NCI-H345 treated with DMSO at 0.1 percent for 48 hours (cell line): ENCODE measurements at regions not wholly inside any gene's neighbourhood (a gene's known extent, or its start where the extent isn't known, plus 50 kb on each side); places are given as distances from the start of the nearest gene placed in this dataset.

Source experiments
- DNase-seq: peaks from one replicate; lab custom pipeline; 2025; ENCODE audit not compliant: unreplicated experiment; lab: John Stamatoyannopoulos, UW

DNA sequence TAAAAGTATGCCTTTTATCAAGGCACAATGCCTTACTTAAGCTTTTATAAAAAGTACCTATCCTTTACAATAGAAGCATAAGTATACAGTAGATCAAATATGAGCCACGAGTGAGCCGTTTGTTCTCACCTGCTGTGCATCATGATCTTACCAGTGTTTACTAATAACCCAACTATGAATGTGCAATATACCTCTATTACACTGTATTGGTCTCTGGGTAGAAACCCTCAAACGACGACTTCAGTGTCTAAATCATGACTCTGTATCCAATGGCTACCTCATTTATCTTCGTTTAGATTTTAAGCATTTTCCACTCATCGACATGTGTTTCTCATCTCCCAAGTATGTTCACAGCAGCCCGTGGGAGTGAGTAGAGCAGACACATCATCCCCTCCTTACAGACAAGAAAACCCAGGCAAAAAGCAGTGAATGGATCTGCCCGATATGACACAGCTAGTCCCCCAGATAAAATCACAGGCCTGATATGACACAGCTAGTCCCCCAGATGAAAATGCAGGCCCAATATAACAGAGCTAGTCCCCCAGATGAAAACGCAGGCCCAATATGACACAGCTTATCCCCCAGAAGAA lies 279.8 kb downstream of the TNS1 start:
- no peak for DNase-seq

GRCh38 chr2:217717646-217718045 lies 285.1 kb downstream of the TNS1 start:
- DNase-seq: no peak

DNA sequence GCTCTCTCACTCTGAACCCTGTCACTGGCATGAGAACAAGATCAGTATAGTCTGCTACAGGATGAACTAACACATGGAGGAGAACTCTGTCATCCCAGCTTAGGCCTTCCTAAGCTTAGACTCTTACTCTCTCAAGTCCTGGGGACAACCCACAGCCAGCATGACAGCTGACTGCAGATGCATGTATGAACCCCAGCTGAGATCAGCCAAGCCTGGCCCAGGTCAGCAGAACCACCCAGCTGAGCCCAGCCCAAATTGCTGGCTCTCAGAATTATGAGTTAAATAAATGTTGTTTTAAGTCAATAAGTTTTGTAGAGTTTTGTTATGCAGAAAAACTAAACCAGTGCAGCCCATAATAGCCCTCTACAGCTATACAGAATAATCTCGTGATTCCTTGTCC lies 287.3 kb downstream of the TNS1 start:
- DNase-seq: no peak

DNA sequence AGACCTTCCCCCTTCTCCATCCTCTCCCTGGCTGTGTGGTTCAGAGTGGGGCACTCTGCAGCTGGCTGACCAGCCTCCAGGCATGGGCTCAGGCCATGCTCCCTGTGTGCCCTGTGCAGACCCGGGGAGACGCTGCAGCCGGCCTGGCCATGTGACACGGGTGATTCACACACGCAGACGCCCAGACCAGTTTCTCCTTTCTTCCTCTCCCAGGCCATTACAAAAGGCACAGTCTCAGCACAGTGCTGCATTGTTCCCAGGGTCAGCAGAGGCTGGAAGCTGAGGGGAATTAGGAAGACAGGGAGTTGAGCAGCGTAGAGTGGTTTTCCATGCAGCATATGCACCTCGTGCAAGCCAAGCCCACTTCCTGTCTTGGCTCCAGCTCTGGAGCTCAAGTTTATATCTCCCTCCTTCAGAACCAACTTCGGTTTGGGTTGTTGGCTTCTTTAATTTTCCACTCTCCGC lies 288.5 kb downstream of the TNS1 start:
- no peak for DNase-seq

DNA sequence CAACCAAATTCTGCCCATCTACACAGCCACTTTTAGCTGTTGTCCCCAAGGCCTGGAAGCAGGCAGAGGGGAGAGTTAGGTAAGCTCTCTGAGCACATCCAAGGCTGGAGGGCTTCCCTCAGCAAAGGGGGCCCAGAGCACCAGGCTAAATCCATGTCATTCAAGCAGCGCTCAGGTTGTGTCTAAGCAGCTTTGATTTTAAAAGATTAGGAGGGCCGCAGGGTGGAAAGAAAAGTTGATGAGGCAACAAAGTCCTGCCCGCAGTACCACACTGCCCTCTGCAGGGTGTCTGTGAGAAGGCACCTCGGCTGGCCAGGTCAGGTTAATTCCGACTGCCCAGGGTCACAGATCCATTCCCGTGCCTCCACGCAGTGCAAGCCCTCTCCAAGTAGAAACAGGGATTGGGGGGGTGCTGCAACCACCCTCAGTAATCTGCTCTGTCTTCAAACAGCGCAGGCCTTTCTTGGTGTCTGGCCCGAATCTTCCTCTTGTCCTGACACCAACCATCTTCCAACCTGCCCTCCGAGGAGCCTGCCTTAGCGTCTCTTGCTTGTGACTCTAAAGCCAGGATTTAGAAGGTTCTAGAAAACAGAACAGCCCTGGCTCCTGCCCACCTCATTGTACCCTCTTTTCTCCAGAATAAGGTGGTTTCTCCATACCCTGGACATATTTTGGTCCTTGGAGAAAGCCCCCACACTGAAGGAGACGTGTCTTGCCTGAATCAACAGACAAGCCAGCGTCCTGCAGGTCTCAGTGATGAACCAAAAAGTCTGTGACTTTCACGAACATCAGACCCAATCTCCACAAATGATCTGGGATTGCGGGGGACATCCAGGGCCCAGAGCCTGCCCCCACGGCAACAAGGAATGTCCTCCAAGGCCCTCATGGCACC lies 289.2 kb downstream of the TNS1 start:
- DNase-seq: peak; percentile 58

DNA sequence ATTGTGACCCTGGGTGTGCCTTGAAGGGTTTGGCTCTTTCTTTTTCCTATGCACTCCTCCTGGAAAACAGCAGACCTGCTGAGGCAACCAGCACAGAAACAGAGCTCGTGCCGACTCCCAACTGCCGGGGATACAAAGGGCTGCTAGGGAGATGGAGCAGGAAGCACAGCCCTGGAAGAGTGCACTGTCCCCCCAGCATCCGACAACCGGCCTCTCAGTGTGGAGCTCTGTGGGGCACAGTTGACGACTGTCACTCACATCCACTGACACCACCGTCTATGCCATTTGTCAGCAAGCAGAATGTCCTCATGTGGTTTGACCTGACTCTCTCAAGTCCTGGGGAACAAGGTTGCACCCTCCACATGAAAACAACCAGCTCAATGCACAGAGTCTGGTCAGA lies 290.4 kb downstream of the TNS1 start:
- DNase-seq: no peak

- DNase-seq: no peak
Measured at GRCh38 chr2:217711188-217711587, 291.6 kb downstream of the TNS1 start.

GRCh38 chr2:217710211-217710765 lies 292.5 kb downstream of the TNS1 start:
- DNase-seq: no peak

DNA sequence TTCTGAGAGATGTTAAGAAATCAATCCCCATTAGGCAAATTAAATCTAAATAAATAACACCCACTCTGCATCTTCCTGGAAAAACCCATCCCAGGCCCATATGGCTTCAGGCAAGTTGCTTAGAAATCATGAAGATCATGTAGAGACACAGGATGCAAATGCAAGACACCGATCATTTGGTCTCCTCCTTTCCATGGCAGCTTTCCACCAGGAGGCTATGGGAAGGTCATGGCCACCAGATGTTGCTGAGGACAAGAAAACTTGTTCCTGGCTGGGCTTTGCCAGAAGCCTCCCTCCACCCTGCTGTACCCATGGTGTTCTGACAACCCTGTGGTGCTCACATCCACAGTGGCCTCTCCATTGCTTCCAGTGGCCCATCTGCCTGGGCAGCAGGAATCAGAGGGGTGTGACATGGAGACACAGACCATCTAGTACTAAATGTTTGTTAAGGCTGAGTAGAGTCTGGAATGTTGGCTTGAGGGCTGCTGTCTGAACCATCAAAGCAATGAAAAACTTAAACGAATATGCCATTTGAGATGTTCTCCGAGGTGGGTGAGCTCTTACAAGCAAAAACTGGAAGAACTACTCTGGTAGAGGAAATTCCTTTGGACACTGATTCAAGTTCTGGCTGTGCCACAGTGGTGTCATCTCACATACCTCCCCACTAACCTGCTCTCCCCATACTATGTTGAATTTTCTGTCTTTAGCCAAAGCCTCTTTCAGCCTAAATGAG lies 293.2 kb downstream of the TNS1 start:
- DNase-seq: no peak

DNA sequence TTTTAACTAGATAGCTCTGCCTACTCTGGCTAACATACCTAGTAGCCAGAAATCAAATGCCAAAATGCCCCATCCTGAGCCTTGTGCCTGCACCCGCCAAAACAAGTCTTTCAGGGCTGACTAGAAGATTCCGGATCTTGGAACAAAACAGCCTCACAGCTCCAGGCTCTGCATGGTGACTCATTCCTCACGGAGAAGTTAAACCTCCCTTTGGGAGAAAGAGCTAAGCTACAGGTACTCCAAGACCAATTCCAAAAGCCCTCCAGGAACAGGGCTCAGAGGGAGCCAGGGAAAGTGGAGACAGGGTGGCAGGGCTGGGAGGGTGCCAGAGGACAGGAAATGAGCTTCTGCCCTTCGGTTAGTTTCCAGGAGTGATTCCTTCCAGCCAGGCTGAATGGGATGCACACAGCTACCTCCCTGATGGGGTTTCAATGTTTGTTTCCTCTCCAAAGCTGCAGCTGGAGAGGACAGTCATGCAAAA lies 295.6 kb downstream of the TNS1 start:
- no peak for DNase-seq

DNA sequence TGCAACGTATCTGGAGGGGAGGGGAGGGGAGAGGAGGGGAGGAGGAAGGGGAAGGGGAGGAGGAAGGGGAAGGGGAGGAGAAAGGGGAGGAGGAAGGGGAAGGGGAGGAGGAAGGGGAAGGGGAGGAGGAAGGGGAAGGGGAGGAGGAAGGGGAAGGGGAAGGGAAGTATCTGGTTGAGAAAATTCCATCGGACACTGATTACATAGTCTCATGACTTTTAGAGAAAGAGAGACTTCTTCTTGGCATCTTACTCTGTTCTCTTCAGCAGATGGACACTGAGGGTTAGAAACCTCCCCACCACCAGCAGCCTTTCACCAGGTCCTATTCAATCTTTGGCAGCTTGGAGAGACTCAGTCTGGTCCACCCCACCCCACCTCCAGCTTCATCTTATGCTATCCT lies 296.3 kb downstream of the TNS1 start:
- DNase-seq: no peak

DNA sequence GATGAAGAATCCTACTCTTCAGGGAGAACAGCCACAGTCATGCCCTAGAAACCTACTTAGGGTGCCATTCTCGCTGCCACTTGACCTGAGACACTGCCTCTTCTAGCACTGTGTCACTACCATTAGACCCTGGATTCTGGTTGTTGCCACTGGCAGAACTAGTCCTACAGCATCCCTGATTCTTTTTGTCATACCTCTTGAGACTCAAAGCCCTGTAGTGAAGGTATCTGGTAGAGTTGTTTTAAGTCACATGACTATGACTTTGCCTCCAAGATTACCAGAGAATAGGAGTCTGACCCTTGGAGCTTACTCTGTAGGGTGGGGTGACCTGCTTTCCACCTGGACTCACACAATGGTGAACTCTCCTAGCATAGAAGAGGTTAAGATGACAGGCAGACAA lies 296.7 kb downstream of the TNS1 start:
- DNase-seq: no peak

DNA sequence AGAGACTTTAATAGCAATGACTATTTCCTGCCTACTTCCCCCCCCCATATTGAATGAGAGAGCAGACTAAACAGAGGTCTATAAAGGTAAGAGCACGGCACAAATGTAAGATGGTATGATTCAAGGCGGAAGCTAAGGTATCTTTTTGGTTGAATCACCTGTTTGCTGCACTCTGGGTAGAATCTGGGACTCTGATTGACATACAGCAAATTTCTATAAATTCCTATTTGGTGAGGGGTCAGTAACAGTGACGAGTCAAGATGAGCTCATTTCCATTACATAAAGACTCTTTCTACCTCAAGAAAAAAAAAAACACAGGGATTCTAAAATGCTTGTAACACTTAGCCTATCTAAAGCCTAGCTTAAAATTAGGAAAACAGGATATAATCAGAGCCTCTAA lies 297.3 kb downstream of the TNS1 start:
- DNase-seq: no peak

GRCh38 chr2:217703999-217704398 lies 298.8 kb downstream of the TNS1 start:
- no peak for DNase-seq

DNA sequence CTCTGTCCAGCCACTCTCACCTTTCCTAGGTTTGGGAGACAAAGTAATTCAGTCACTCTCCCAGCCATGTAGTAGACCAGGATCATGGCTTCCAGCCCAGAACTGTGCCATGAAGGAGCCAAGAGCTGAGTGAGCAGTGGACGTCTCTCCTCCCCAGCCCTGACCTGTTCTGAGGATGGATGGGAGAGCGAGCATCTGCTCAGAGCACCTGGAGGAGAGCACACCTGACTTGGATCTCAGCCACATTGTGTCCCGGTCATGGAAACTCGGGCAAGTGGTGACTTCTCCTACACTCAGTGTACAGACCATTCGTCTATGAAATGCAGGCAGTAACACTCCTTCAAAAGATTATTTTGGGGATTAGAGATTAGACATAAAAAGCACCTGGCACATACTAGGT lies 299.7 kb downstream of the TNS1 start:
- DNase-seq: no peak

GRCh38 chr2:217701622-217702021 lies 301.2 kb downstream of the TNS1 start:
- no peak for DNase-seq

GRCh38 chr2:217698691-217699090 lies 304.1 kb downstream of the TNS1 start:
- DNase-seq: no peak

DNA sequence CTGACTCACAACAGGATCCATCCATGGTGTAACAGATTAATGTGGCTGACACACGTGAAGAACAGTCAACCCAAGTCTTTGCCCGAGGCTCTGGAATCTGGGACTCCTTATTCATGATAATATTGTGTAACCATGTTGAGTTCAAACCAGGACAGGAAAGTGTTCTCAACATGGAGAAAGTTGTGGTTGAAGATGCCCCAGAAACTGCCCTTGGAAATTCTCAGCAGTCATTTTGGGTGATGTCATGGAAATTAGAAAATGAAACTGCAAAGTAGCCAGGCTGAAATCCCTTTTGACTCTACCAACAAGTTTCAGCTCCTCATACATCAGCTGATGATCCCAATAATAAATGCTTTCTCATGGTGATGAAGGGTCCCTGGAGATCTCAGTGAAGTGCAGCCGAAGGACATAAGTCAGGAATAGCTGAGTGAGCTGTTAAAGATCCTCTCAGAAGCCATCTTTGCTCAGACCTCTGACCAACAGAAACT lies 307.7 kb downstream of the TNS1 start:
- DNase-seq: no peak

GRCh38 chr2:217694291-217694690 lies 308.5 kb downstream of the TNS1 start:
- no peak for DNase-seq

- no peak for DNase-seq
Measured at GRCh38 chr2:217693363-217693762, 309.4 kb downstream of the TNS1 start.

GRCh38 chr2:217691920-217692666 lies 310.7 kb downstream of the TNS1 start:
- DNase-seq: no peak
